GM23338 (cell line): ENCODE measurements at regions not wholly inside any gene's neighbourhood (a gene's known extent, or its start where the extent isn't known, plus 50 kb on each side); places are given as distances from the start of the nearest gene placed in this dataset.

Experiments used
- ATAC-seq: fragments of 200-7000 bp; cut with Tn5 transposase; 3 replicates; pipeline ENCODE4 v1.9.1; 2020
- DNase-seq: peaks from one replicate; pipeline ENCODE4 v3.0.0-alpha.2; 2015; ENCODE audit warnings: low spot score
- H2AFZ ChIP-seq: fragments of 200-600 bp; sonication (generic); 2 replicates; pipeline ENCODE4 v1.8.0; 2016; ENCODE audit warnings: antibody characterized with exemption, mild to moderate bottlenecking, moderate library complexity
- H3F3A ChIP-seq: fragments of 200-600 bp; sonication (generic); replicated peaks from 2 replicates; pipeline ENCODE4 v1.8.0; 2017; ENCODE audit warnings: antibody characterized with exemption, mixed run types, low read depth
- H3K27ac ChIP-seq: fragments of 200-600 bp; sonication (generic); 2 replicates; pipeline ENCODE4 v1.6.1; 2016; ENCODE audit warnings: low read depth
- H3K27me3 ChIP-seq: fragments of 200-600 bp; sonication (generic); 2 replicates; pipeline ENCODE4 v1.8.0; 2016; ENCODE audit warnings: mild to moderate bottlenecking, mixed run types, moderate library complexity; ENCODE audit not compliant: insufficient read depth
- H3K36me3 ChIP-seq: fragments of 200-600 bp; sonication (generic); 2 replicates; pipeline ENCODE4 v1.8.0; 2016; ENCODE audit warnings: mild to moderate bottlenecking; ENCODE audit not compliant: insufficient read depth
- H3K4me1 ChIP-seq: fragments of 200-600 bp; sonication (generic); 2 replicates; pipeline ENCODE4 v1.8.0; 2016; ENCODE audit warnings: mild to moderate bottlenecking, moderate library complexity; ENCODE audit not compliant: insufficient read depth
- H3K4me2 ChIP-seq: fragments of 200-600 bp; sonication (generic); 2 replicates; pipeline ENCODE4 v1.7.1; 2017; ENCODE audit warnings: mixed run types
- H3K4me3 ChIP-seq: fragments of 200-600 bp; sonication (generic); 2 replicates; pipeline ENCODE4 v1.6.1; 2016; ENCODE audit warnings: mixed run types
- H3K79me2 ChIP-seq: fragments of 200-600 bp; sonication (generic); replicated peaks from 2 replicates; pipeline ENCODE4 v1.8.0; 2017; ENCODE audit warnings: mild to moderate bottlenecking; ENCODE audit not compliant: insufficient read depth
- H3K9me2 ChIP-seq: fragments of 200-600 bp; sonication (generic); 2 replicates; pipeline ENCODE4 v1.8.0; 2017; ENCODE audit not compliant: insufficient read depth
- H4K20me1 ChIP-seq: fragments of 200-600 bp; sonication (generic); replicated peaks from 2 replicates; pipeline ENCODE4 v1.8.0; 2017; ENCODE audit warnings: mild to moderate bottlenecking; ENCODE audit not compliant: insufficient read depth
- H3K27ac Mint-ChIP-seq: 2 replicates; pipeline ENCODE4 v1.8.0; 2020; ENCODE audit warnings: inconsistent platforms, mild to moderate bottlenecking, moderate library complexity, mixed read lengths
- H3K27me3 Mint-ChIP-seq: 3 replicates; pipeline ENCODE4 v1.8.0; 2022; ENCODE audit warnings: low read depth, mild to moderate bottlenecking, moderate library complexity, mixed read lengths, inconsistent platforms; ENCODE audit not compliant: insufficient read depth, poor library complexity
- H3K36me3 Mint-ChIP-seq: 3 replicates; pipeline ENCODE4 v1.8.0; 2021; ENCODE audit warnings: low read depth, mild to moderate bottlenecking, inconsistent platforms, moderate library complexity, mixed read lengths
- H3K4me1 Mint-ChIP-seq: 3 replicates; pipeline ENCODE4 v1.8.0; 2020; ENCODE audit warnings: mild to moderate bottlenecking, inconsistent platforms, mixed read lengths
- H3K4me3 Mint-ChIP-seq: 3 replicates; pipeline ENCODE4 v1.8.0; 2021; ENCODE audit warnings: moderate library complexity, mild to moderate bottlenecking, inconsistent platforms, mixed read lengths
- H3K9me3 Mint-ChIP-seq: 3 replicates; pipeline ENCODE4 v1.8.0; 2020; ENCODE audit warnings: moderate library complexity, mild to moderate bottlenecking, inconsistent platforms, mixed read lengths
- CREB1 ChIP-seq: fragments of 250-450 bp; sonication (Bioruptor Pico); IDR thresholded peaks from 2 replicates; pipeline ENCODE4 v1.5.0; 2020; ENCODE audit warnings: low read depth, mild to moderate bottlenecking, moderate library complexity
- EZH2 ChIP-seq: fragments of 200-600 bp; sonication (generic); IDR thresholded peaks from one replicate; pipeline ENCODE4 v1.8.0; 2017; ENCODE audit warnings: antibody characterized with exemption, mild to moderate bottlenecking, low read depth; ENCODE audit not compliant: unreplicated experiment
- EZH2phosphoT487 ChIP-seq: fragments of 200-600 bp; sonication (generic); IDR thresholded peaks from one replicate; pipeline ENCODE4 v1.8.1; 2018; ENCODE audit warnings: antibody characterized with exemption; ENCODE audit not compliant: unreplicated experiment
- NANOG ChIP-seq: IDR thresholded peaks from 2 replicates; pipeline ENCODE4 v1.6.1; 2016; ENCODE audit warnings: antibody characterized with exemption, borderline replicate concordance
- POLR2AphosphoS5 ChIP-seq: IDR thresholded peaks from 2 replicates; pipeline ENCODE4 v1.6.1; 2016; ENCODE audit warnings: antibody characterized with exemption, low read depth
- STAT1 ChIP-seq: IDR thresholded peaks from one replicate; pipeline ENCODE4 v1.6.1; 2016; ENCODE audit warnings: antibody characterized with exemption; ENCODE audit not compliant: unreplicated experiment
- ZNF114 ChIP-seq: fragments of 250-450 bp; sonication (Bioruptor Pico); IDR thresholded peaks from 2 replicates; pipeline ENCODE4 v1.5.0; 2020; ENCODE audit warnings: mild to moderate bottlenecking, moderate library complexity
- ZNF331 ChIP-seq: fragments of 250-450 bp; sonication (Bioruptor Pico); IDR thresholded peaks from 2 replicates; pipeline ENCODE4 v1.5.0; 2020; ENCODE audit warnings: low read depth, mild to moderate bottlenecking, moderate library complexity
- TF ChIP-seq, protein P1 (sequence below): IDR thresholded peaks from one replicate; pipeline ENCODE4 v1.6.1; 2018; ENCODE audit warnings: antibody characterized with exemption; ENCODE audit not compliant: unreplicated experiment
- TF ChIP-seq, protein P2 (sequence below), 2 experiments: fragments of 200-600 bp in 1 of 2; sonication (generic) in 1 of 2; conservative IDR thresholded peaks; 2 replicates each; pipeline versions ENCODE4 v1.5.1 to v1.6.1; 2016 to 2017; ENCODE audit warnings: antibody characterized with exemption in 2 of 2, low read depth in 2 of 2, mild to moderate bottlenecking in 2 of 2, moderate library complexity in 1 of 2
- TF ChIP-seq, protein P3 (sequence below): IDR thresholded peaks from 2 replicates; pipeline ENCODE4 v1.6.1; 2016; ENCODE audit warnings: antibody characterized with exemption

DNA sequence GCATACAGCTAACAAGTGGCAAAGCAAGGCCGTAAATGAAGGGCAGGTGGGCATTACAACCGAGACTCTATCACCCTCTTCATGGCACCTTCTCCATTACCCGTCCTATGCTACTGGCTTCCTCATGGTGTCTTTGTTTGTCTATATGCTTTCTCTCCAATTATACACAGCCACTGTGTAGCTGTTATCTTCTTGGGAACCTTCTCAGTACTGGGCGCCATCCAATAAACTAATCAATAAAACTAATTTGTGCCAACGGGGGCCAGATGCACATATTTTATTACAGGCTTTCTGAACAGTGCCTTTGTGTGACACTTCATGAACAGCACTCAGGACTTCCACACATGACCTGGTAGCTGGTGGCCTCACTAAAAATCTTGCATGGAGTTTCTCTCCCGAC is 149.8 kb upstream of the PCSK2 start (continued):
- TF ChIP-seq, protein P1, sequence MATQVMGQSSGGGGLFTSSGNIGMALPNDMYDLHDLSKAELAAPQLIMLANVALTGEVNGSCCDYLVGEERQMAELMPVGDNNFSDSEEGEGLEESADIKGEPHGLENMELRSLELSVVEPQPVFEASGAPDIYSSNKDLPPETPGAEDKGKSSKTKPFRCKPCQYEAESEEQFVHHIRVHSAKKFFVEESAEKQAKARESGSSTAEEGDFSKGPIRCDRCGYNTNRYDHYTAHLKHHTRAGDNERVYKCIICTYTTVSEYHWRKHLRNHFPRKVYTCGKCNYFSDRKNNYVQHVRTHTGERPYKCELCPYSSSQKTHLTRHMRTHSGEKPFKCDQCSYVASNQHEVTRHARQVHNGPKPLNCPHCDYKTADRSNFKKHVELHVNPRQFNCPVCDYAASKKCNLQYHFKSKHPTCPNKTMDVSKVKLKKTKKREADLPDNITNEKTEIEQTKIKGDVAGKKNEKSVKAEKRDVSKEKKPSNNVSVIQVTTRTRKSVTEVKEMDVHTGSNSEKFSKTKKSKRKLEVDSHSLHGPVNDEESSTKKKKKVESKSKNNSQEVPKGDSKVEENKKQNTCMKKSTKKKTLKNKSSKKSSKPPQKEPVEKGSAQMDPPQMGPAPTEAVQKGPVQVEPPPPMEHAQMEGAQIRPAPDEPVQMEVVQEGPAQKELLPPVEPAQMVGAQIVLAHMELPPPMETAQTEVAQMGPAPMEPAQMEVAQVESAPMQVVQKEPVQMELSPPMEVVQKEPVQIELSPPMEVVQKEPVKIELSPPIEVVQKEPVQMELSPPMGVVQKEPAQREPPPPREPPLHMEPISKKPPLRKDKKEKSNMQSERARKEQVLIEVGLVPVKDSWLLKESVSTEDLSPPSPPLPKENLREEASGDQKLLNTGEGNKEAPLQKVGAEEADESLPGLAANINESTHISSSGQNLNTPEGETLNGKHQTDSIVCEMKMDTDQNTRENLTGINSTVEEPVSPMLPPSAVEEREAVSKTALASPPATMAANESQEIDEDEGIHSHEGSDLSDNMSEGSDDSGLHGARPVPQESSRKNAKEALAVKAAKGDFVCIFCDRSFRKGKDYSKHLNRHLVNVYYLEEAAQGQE, result no peak
- TF ChIP-seq STAT1 (no peak), EZH2phosphoT487 (no peak), EZH2 (no peak), POLR2AphosphoS5 (no peak), ZNF331 (CRISPR knock-in tag) (no peak), CREB1 (CRISPR knock-in tag) (no peak), NANOG (no peak), ZNF114 (CRISPR knock-in tag) (no peak)
- TF ChIP-seq, protein P2, sequence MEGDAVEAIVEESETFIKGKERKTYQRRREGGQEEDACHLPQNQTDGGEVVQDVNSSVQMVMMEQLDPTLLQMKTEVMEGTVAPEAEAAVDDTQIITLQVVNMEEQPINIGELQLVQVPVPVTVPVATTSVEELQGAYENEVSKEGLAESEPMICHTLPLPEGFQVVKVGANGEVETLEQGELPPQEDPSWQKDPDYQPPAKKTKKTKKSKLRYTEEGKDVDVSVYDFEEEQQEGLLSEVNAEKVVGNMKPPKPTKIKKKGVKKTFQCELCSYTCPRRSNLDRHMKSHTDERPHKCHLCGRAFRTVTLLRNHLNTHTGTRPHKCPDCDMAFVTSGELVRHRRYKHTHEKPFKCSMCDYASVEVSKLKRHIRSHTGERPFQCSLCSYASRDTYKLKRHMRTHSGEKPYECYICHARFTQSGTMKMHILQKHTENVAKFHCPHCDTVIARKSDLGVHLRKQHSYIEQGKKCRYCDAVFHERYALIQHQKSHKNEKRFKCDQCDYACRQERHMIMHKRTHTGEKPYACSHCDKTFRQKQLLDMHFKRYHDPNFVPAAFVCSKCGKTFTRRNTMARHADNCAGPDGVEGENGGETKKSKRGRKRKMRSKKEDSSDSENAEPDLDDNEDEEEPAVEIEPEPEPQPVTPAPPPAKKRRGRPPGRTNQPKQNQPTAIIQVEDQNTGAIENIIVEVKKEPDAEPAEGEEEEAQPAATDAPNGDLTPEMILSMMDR (conservative IDR thresholded peaks at IDR 0.05; ENCODE audit: low read depth in 2 of 2), result no peak

DNA sequence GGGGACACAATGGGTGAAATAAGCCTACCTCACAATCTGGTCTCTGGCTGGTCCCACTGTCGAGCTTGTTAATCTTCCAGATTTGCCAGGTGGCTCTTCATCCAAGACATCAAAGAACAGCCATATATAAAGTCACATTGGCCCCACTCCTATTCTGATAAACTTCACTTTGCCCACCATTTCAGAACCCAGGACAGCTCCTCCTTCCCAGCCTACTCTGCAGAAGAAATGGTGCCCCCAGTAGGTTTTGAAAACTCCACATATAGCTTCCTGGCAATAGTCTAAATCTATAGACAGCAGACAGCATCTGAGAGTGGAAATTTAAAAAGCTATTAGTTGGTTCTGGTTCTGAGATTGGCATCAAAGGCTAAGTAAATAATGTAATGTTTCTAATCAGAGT is 143.1 kb upstream of the PCSK2 start:
- no peaks in the 10 kb centered on the region for H3K27me3 ChIP-seq
- no peak overlapping the region for H2AFZ ChIP-seq
- H4K20me1 ChIP-seq, result no peaks in the 10 kb centered on the region
- H3K4me1 Mint-ChIP-seq, result no peaks in the 10 kb centered on the region
- H3K27ac Mint-ChIP-seq, result no peak overlapping the region
- no peaks in the 10 kb centered on the region for H3K9me3 Mint-ChIP-seq
- H3K36me3 ChIP-seq, result no peaks in the 10 kb centered on the region
- TF ChIP-seq, protein P2 (conservative IDR thresholded peaks at IDR 0.05; ENCODE audit: low read depth in 2 of 2), result peak in 1 of 2 experiments; percentile 24; a peak in 3 of 4 replicates
- TF ChIP-seq, protein P3, sequence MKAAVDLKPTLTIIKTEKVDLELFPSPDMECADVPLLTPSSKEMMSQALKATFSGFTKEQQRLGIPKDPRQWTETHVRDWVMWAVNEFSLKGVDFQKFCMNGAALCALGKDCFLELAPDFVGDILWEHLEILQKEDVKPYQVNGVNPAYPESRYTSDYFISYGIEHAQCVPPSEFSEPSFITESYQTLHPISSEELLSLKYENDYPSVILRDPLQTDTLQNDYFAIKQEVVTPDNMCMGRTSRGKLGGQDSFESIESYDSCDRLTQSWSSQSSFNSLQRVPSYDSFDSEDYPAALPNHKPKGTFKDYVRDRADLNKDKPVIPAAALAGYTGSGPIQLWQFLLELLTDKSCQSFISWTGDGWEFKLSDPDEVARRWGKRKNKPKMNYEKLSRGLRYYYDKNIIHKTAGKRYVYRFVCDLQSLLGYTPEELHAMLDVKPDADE, result no peak
- TF ChIP-seq, protein P1, result peak; percentile 83
- peak; percentile 47 for ATAC-seq
- H3K9me2 ChIP-seq, result no peaks in the 10 kb centered on the region
- no peak overlapping the region for H3K27ac ChIP-seq
- peak; percentile 65 for DNase-seq
- H3K4me2 ChIP-seq, result no peak overlapping the region
- no peaks in the 10 kb centered on the region for H3F3A ChIP-seq
- no peaks in the 10 kb centered on the region for H3K36me3 Mint-ChIP-seq
- H3K4me1 ChIP-seq, result no peaks in the 10 kb centered on the region
- H3K27me3 Mint-ChIP-seq, result no peaks in the 10 kb centered on the region
- H3K79me2 ChIP-seq, result no peaks in the 10 kb centered on the region
- H3K4me3 Mint-ChIP-seq, result no peak overlapping the region
- H3K4me3 ChIP-seq, result no peak overlapping the region
